ENCODE measurements at regions not wholly inside any gene's neighbourhood (a gene's known extent, or its start where the extent isn't known, plus 50 kb on each side); places are given as distances from the start of the nearest gene placed in this dataset.
"Not testable (repeated sequence)": the region's sequence is repeated elsewhere in the genome, so short reads cannot be mapped to it uniquely, and the experiment has no call there.

GRCh38 chr4:116229420-116229819 lies 856.0 kb downstream of the TRAM1L1 start:
- TF ChIP-seq ZFX (IDR thresholded peaks at IDR 0.05) (no peak), CTCF (conservative IDR thresholded peaks at IDR 0.05) (no peak)
- no peak overlapping the region for H3K27ac ChIP-seq

DNA sequence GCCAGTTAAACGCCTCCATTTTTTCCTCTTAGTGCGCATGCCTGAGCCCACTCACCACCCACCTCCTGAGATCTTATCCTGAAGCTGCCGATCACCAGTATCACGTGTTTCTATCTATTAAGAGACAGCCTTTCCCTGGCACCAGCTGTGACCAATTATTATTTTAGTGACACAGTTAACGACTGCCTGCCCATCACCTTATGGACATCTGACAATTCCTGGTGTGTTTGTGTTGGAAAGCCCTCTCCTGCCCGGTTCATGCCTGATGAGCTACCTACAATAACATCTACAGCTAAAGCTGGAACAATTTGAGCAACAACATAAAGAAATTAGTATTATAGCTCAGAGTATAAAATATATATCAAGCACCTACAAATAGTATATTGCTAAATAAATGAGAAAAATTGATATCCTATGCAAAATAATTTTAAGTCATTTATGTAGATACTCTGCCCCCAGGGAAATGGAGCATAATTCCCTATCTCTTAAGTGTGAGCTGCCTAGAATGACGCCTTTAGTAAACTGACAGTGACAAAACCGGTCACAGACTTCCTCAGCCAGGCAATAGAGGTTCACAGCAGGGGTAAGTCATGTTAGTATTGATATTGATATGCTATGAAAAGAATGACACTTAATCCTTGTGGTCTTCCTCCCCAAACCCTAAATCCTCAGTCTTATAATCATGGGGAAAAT lies 862.2 kb downstream of the TRAM1L1 start:
- TF ChIP-seq ZFX (IDR thresholded peaks at IDR 0.05) (no peak), CTCF (conservative IDR thresholded peaks at IDR 0.05) (no peak)
- H3K27ac ChIP-seq: no peak overlapping the region

- H3K27ac ChIP-seq: no peak overlapping the region
- TF ChIP-seq ZFX (IDR thresholded peaks at IDR 0.05) (no peak), CTCF (conservative IDR thresholded peaks at IDR 0.05) (no peak)
Measured at GRCh38 chr4:116217781-116218180, 867.6 kb downstream of the TRAM1L1 start.

- TF ChIP-seq ZFX (IDR thresholded peaks at IDR 0.05): no peak
- TF ChIP-seq CTCF (conservative IDR thresholded peaks at IDR 0.05): no peak
- H3K27ac ChIP-seq: no peak overlapping the region
Measured at GRCh38 chr4:116215622-116216021, 869.8 kb downstream of the TRAM1L1 start.

DNA sequence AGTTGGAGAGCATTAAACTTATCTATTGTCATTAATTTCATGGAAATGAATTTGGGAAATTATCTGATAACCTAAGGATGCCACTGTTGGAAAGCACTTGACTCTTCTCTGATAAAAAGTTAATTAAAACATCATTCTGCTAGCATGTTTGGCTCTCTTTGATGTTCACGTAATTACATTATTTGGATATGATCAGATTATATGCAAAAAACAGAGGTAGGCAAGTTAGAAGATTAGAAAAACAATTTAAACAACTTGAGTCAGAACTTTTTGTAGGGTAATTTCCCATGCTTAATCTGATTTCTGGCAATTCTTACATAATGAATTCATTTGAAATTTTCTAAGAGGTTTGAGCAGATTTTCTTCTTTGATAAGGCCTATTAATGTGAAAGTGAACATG lies 882.9 kb downstream of the TRAM1L1 start:
- H3K27ac ChIP-seq: no peak overlapping the region
- TF ChIP-seq ZFX (IDR thresholded peaks at IDR 0.05) (no peak), CTCF (conservative IDR thresholded peaks at IDR 0.05) (no peak)

- no peak for TF ChIP-seq ZFX (IDR thresholded peaks at IDR 0.05)
- no peak overlapping the region for H3K27ac ChIP-seq
Measured at GRCh38 chr4:116197317-116197809, 888.0 kb downstream of the TRAM1L1 start.

- H3K27ac ChIP-seq: no peak overlapping the region
- TF ChIP-seq CTCF (conservative IDR thresholded peaks at IDR 0.05): no peak
- TF ChIP-seq ZFX (IDR thresholded peaks at IDR 0.05): no peak
Measured at GRCh38 chr4:116183241-116183640, 902.1 kb downstream of the TRAM1L1 start.

DNA sequence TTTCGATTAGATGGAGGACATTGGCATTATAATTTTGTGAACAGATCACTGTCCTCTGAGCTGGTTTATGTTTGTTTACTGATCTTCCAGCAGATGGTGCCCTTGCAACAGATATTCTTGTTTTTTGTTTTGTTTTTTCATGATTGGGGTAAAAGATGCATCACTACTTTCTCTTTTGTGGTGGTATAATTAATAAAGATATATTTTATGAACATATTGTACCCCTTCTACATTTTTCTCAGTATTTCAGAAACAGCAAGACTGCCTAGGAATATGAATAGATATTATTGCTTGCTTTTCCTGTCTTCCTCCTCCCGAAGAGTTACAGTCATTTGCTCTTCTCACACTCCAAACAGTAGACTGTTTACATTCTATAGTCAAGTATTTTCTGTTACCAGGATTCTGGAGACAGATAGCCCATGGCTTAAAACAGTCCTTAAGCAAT lies 905.2 kb downstream of the TRAM1L1 start:
- no peak for TF ChIP-seq ZFX (IDR thresholded peaks at IDR 0.05)
- peak; percentile 68 for TF ChIP-seq CTCF (conservative IDR thresholded peaks at IDR 0.05)
- no peak overlapping the region for H3K27ac ChIP-seq

DNA sequence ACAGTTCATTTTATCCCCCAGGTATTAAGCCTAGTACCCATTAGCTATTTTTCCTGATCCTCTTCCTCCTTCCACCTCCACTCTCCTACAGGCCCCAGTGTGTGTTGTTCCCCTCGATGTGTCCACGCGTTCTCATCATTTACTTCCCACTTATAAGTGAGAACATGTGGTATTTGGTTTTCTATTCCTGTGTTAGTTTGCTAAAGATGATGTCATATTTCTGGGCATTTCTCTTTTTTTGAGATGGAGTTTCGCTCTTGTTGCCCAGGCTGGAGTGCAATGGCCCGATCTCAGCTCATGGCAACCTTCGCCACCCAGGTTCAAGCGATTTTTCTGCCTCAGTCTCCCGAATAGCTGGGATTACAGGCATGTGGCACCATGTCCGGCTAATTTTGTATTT lies 934.0 kb downstream of the TRAM1L1 start:
- not testable (repeated sequence) for H3K27ac ChIP-seq

Data from C4-2B (cell line).